H1 (cell line): ENCODE measurements at regions not wholly inside any gene's neighbourhood (a gene's known extent, or its start where the extent isn't known, plus 50 kb on each side); places are given as distances from the start of the nearest gene placed in this dataset.

Source experiments
- CHD2 ChIP-seq: IDR thresholded peaks from 2 replicates; pipeline ENCODE4 v1.6.1; 2012; ENCODE audit warnings: low read length, improper control_type of control experiment
- SP2 ChIP-seq: IDR thresholded peaks from 2 replicates; pipeline ENCODE4 v1.6.1; 2012; ENCODE audit warnings: mild to moderate bottlenecking, low read length, inconsistent platforms
- TF ChIP-seq, protein P1 (sequence below): fragments of 300-600 bp; sonication (generic); IDR thresholded peaks from 2 replicates; pipeline ENCODE4 v1.7.1; 2012; ENCODE audit warnings: low read length, moderate library complexity, mild to moderate bottlenecking, inconsistent platforms; ENCODE audit not compliant: insufficient replicate concordance

DNA sequence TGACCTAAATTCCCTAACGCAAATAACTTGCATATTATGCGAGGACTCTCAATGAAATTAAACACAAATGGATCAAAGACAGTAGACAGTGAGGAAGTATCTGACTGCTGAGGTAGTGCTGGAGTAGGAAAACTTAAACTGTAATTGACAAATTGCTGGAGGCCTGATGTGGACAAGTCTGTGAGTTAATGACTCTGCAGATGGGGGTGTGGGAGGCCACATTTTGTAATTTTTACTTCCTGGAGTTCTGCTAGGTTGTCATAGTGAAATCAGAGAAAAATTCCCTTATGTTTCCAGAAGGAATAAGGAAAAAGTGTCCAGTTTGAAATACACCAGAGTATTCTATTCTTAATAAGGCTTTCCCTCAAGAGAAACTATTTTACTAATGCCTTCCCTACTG is 333.0 kb upstream of the CNTNAP5 start (continued):
- TF ChIP-seq, protein P1, sequence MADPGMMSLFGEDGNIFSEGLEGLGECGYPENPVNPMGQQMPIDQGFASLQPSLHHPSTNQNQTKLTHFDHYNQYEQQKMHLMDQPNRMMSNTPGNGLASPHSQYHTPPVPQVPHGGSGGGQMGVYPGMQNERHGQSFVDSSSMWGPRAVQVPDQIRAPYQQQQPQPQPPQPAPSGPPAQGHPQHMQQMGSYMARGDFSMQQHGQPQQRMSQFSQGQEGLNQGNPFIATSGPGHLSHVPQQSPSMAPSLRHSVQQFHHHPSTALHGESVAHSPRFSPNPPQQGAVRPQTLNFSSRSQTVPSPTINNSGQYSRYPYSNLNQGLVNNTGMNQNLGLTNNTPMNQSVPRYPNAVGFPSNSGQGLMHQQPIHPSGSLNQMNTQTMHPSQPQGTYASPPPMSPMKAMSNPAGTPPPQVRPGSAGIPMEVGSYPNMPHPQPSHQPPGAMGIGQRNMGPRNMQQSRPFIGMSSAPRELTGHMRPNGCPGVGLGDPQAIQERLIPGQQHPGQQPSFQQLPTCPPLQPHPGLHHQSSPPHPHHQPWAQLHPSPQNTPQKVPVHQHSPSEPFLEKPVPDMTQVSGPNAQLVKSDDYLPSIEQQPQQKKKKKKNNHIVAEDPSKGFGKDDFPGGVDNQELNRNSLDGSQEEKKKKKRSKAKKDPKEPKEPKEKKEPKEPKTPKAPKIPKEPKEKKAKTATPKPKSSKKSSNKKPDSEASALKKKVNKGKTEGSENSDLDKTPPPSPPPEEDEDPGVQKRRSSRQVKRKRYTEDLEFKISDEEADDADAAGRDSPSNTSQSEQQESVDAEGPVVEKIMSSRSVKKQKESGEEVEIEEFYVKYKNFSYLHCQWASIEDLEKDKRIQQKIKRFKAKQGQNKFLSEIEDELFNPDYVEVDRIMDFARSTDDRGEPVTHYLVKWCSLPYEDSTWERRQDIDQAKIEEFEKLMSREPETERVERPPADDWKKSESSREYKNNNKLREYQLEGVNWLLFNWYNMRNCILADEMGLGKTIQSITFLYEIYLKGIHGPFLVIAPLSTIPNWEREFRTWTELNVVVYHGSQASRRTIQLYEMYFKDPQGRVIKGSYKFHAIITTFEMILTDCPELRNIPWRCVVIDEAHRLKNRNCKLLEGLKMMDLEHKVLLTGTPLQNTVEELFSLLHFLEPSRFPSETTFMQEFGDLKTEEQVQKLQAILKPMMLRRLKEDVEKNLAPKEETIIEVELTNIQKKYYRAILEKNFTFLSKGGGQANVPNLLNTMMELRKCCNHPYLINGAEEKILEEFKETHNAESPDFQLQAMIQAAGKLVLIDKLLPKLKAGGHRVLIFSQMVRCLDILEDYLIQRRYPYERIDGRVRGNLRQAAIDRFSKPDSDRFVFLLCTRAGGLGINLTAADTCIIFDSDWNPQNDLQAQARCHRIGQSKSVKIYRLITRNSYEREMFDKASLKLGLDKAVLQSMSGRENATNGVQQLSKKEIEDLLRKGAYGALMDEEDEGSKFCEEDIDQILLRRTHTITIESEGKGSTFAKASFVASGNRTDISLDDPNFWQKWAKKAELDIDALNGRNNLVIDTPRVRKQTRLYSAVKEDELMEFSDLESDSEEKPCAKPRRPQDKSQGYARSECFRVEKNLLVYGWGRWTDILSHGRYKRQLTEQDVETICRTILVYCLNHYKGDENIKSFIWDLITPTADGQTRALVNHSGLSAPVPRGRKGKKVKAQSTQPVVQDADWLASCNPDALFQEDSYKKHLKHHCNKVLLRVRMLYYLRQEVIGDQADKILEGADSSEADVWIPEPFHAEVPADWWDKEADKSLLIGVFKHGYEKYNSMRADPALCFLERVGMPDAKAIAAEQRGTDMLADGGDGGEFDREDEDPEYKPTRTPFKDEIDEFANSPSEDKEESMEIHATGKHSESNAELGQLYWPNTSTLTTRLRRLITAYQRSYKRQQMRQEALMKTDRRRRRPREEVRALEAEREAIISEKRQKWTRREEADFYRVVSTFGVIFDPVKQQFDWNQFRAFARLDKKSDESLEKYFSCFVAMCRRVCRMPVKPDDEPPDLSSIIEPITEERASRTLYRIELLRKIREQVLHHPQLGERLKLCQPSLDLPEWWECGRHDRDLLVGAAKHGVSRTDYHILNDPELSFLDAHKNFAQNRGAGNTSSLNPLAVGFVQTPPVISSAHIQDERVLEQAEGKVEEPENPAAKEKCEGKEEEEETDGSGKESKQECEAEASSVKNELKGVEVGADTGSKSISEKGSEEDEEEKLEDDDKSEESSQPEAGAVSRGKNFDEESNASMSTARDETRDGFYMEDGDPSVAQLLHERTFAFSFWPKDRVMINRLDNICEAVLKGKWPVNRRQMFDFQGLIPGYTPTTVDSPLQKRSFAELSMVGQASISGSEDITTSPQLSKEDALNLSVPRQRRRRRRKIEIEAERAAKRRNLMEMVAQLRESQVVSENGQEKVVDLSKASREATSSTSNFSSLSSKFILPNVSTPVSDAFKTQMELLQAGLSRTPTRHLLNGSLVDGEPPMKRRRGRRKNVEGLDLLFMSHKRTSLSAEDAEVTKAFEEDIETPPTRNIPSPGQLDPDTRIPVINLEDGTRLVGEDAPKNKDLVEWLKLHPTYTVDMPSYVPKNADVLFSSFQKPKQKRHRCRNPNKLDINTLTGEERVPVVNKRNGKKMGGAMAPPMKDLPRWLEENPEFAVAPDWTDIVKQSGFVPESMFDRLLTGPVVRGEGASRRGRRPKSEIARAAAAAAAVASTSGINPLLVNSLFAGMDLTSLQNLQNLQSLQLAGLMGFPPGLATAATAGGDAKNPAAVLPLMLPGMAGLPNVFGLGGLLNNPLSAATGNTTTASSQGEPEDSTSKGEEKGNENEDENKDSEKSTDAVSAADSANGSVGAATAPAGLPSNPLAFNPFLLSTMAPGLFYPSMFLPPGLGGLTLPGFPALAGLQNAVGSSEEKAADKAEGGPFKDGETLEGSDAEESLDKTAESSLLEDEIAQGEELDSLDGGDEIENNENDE, result no peak
- TF ChIP-seq CHD2, result no peak
- TF ChIP-seq SP2, result no peak
